ENCODE measurements at regions not wholly inside any gene's neighbourhood (a gene's known extent, or its start where the extent isn't known, plus 50 kb on each side); places are given as distances from the start of the nearest gene placed in this dataset.
A peak's percentile ranks its signal among the peaks of the same experiment; 100 is the strongest.

GRCh38 chr4:54498661-54499111, 159.1 kb upstream of the KIT start:
- no peak for TF ChIP-seq GLIS3 (CRISPR knock-in tag; IDR thresholded peaks at IDR 0.05)
- no peak for TF ChIP-seq ARNTL (CRISPR knock-in tag; IDR thresholded peaks at IDR 0.05; ENCODE audit: borderline replicate concordance, low read depth)
- no peak for TF ChIP-seq TSHZ2 (CRISPR knock-in tag; IDR thresholded peaks at IDR 0.05)
- TF ChIP-seq ZFP3 (CRISPR knock-in tag; IDR thresholded peaks at IDR 0.05), result no peak
- no peak for TF ChIP-seq ZNF565 (CRISPR knock-in tag; conservative IDR thresholded peaks at IDR 0.05; ENCODE audit: low read depth)
- TF ChIP-seq RARB (CRISPR knock-in tag; IDR thresholded peaks at IDR 0.05), result no peak
- peak; percentile 71 for ATAC-seq

GRCh38 chr4:54499308-54500074, 158.3 kb upstream of the KIT start:
- peak; percentile 25; the same call in 2 of the 3 replicates for ATAC-seq
- no peak for TF ChIP-seq TSHZ2 (CRISPR knock-in tag; IDR thresholded peaks at IDR 0.05)
- no peak for TF ChIP-seq SNAI2 (CRISPR knock-in tag; IDR thresholded peaks at IDR 0.05)
- TF ChIP-seq ZNF565 (CRISPR knock-in tag; conservative IDR thresholded peaks at IDR 0.05; ENCODE audit: low read depth), result no peak
- TF ChIP-seq ISL1 (CRISPR knock-in tag; IDR thresholded peaks at IDR 0.05), result no peak
- TF ChIP-seq ZNF8 (CRISPR knock-in tag; IDR thresholded peaks at IDR 0.05), result no peak
- TF ChIP-seq CSDC2 (CRISPR knock-in tag; IDR thresholded peaks at IDR 0.05), result no peak
- TF ChIP-seq CREB5 (CRISPR knock-in tag; IDR thresholded peaks at IDR 0.05; ENCODE audit: low read depth), result no peak
- no peak for TF ChIP-seq CSRNP3 (CRISPR knock-in tag; IDR thresholded peaks at IDR 0.05)
- no peak for TF ChIP-seq OSR1 (CRISPR knock-in tag; IDR thresholded peaks at IDR 0.05)
- TF ChIP-seq TOX (CRISPR knock-in tag; IDR thresholded peaks at IDR 0.05; ENCODE audit: borderline replicate concordance), result no peak
- TF ChIP-seq GLIS3 (CRISPR knock-in tag; IDR thresholded peaks at IDR 0.05), result no peak
- no peak for TF ChIP-seq ARNTL (CRISPR knock-in tag; IDR thresholded peaks at IDR 0.05; ENCODE audit: borderline replicate concordance, low read depth)
- no peak for TF ChIP-seq PPARA (CRISPR knock-in tag; IDR thresholded peaks at IDR 0.05; ENCODE audit: borderline replicate concordance)
- TF ChIP-seq ZNF70 (CRISPR knock-in tag; IDR thresholded peaks at IDR 0.05), result no peak

GRCh38 chr4:54505362-54505761, 152.4 kb upstream of the KIT start:
- ATAC-seq, result no peak
- TF ChIP-seq ZNF8 (CRISPR knock-in tag; IDR thresholded peaks at IDR 0.05) (peak; percentile 97), PATZ1 (CRISPR knock-in tag; IDR thresholded peaks at IDR 0.05; ENCODE audit: borderline replicate concordance) (no peak), SNAI2 (CRISPR knock-in tag; IDR thresholded peaks at IDR 0.05) (no peak)

All from SK-N-SH treated with all-trans-retinoic acid at 6 μM for 48 hours (cell line).